ENCODE measurements at regions not wholly inside any gene's neighbourhood (a gene's known extent, or its start where the extent isn't known, plus 50 kb on each side); places are given as distances from the start of the nearest gene placed in this dataset.

DNA sequence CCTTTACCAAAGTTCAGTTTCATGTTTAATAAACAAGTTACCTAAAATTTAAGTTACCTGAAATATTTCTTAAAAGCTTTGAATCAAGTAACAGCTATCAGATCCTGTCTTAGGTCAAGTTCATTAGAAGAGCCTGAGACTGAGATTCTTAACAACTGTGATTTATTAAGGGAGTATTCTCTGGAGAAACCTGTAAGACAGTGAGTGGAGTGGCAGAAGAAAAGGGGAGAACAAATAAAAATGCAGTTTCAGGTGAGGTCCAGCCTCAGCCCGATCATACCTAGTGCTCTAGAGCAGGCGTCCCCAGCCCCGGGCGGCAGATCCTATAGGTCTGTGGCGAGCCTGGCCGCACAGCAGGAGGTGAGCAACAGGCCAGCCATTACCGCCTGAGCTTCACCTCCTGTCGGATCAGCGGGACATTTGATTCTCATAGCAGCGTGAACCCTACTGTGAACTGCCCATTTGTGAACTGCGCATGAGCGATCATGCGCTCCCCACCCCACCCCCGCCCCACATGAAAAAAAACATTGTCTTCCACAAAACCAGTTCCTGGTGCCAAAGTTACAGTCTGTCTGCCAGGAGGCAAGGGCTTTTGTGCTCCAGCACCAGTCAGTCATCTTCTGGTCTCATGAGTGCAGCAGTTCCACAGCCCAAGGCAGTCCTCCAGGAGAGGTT, 59.2 kb upstream of the ADGRB3 start:
- Histone ChIP-seq H3K4me1 (replicated peaks) (no peaks in the 10 kb centered on the region), H3K9me3 (no peaks in the 10 kb centered on the region), H3K4me3 (no peak overlapping the region), H3K27ac (no peak overlapping the region), H3K36me3 (no peaks in the 10 kb centered on the region), H3K27me3 (replicated peaks; ENCODE audit: insufficient read depth) (no peaks in the 10 kb centered on the region)
- WGBS = 29% methylated on average over 13 of the region's 14 CpGs
- TF ChIP-seq CTCF (IDR thresholded peaks at IDR 0.05) = no peak
- TF ChIP-seq POLR2A (IDR thresholded peaks at IDR 0.05) = no peak
- TF ChIP-seq POLR2AphosphoS5 (IDR thresholded peaks at IDR 0.05) = no peak
- no peak for DNase-seq (ENCODE audit: low spot score)
- intact Hi-C loops (cut with DNase I) = no loop called here

GRCh38 chr6:68572975-68573374, 62.1 kb upstream of the ADGRB3 start:
- Histone ChIP-seq H3K9me3 (no peaks in the 10 kb centered on the region), H3K4me3 (no peak overlapping the region), H3K27me3 (replicated peaks; ENCODE audit: insufficient read depth) (no peaks in the 10 kb centered on the region), H3K27ac (no peak overlapping the region), H3K4me1 (replicated peaks) (no peaks in the 10 kb centered on the region), H3K36me3 (no peaks in the 10 kb centered on the region)
- 90% methylated on average over 4 of the region's 4 CpGs for WGBS
- no peak for DNase-seq (ENCODE audit: low spot score)
- no peak for TF ChIP-seq POLR2AphosphoS5 (IDR thresholded peaks at IDR 0.05)
- TF ChIP-seq POLR2A (IDR thresholded peaks at IDR 0.05) = no peak
- no peak for TF ChIP-seq CTCF (IDR thresholded peaks at IDR 0.05)
- intact Hi-C loops (cut with DNase I) = no loop called here

GRCh38 chr6:68572525-68572924, 62.6 kb upstream of the ADGRB3 start:
- no peak for TF ChIP-seq POLR2A (IDR thresholded peaks at IDR 0.05)
- no peak for TF ChIP-seq POLR2AphosphoS5 (IDR thresholded peaks at IDR 0.05)
- no peak for TF ChIP-seq CTCF (IDR thresholded peaks at IDR 0.05)
- H3K4me3 ChIP-seq = no peak overlapping the region
- intact Hi-C loops (cut with DNase I) = no loop called here
- no peaks in the 10 kb centered on the region for H3K36me3 ChIP-seq
- no peak for DNase-seq (ENCODE audit: low spot score)
- no peaks in the 10 kb centered on the region for H3K4me1 ChIP-seq (replicated peaks)
- H3K27me3 ChIP-seq (replicated peaks; ENCODE audit: insufficient read depth) = no peaks in the 10 kb centered on the region
- no peak overlapping the region for H3K27ac ChIP-seq
- H3K9me3 ChIP-seq = no peaks in the 10 kb centered on the region
- 75% methylated on average over 2 of the region's 2 CpGs for WGBS

DNA sequence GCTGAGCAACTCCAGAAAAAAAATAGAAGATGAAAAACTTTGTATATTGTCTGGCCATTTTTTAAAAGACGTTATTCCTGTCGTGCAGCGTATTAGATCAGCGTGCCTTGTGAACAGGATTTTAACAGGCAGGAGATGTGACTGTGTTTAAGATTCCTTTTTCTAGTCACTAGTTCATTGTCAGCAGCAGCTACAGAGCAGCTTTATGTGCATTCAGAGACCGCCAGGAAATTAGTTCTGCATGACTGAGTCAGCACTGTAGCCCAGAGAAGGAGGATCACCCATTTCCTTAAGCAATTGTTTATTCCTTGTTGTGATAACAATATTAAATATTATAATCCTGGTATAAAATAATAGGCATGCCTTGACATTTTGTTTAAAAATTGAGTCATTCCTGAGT, 75.4 kb upstream of the ADGRB3 start:
- H3K27ac ChIP-seq = no peak overlapping the region
- no peak overlapping the region for H3K4me3 ChIP-seq
- no peaks in the 10 kb centered on the region for H3K36me3 ChIP-seq
- no peak for DNase-seq (ENCODE audit: low spot score)
- H3K9me3 ChIP-seq = no peaks in the 10 kb centered on the region
- no peaks in the 10 kb centered on the region for H3K27me3 ChIP-seq (replicated peaks; ENCODE audit: insufficient read depth)
- TF ChIP-seq POLR2A (IDR thresholded peaks at IDR 0.05) (no peak), POLR2AphosphoS5 (IDR thresholded peaks at IDR 0.05) (no peak), CTCF (IDR thresholded peaks at IDR 0.05) (no peak)
- WGBS = 26% methylated on average over 5 of the region's 5 CpGs
- H3K4me1 ChIP-seq (replicated peaks) = peaks cover 4% of the 10 kb centered on the region
- intact Hi-C loops (cut with DNase I) = no loop called here

GRCh38 chr6:68559070-68559469, 76.0 kb upstream of the ADGRB3 start:
- H3K27ac ChIP-seq = no peak overlapping the region
- WGBS = 2% methylated on average over 1 of the region's 1 CpG
- no peak for DNase-seq (ENCODE audit: low spot score)
- H3K36me3 ChIP-seq = no peaks in the 10 kb centered on the region
- no peak overlapping the region for H3K4me3 ChIP-seq
- no peaks in the 10 kb centered on the region for H3K27me3 ChIP-seq (replicated peaks; ENCODE audit: insufficient read depth)
- H3K4me1 ChIP-seq (replicated peaks) = peaks cover 4% of the 10 kb centered on the region
- no peak for TF ChIP-seq POLR2A (IDR thresholded peaks at IDR 0.05)
- TF ChIP-seq CTCF (IDR thresholded peaks at IDR 0.05) = no peak
- no peak for TF ChIP-seq POLR2AphosphoS5 (IDR thresholded peaks at IDR 0.05)
- intact Hi-C loops (cut with DNase I) = no loop called here
- no peaks in the 10 kb centered on the region for H3K9me3 ChIP-seq

Measured in prostate gland (tissue), 2 donors.